ENCODE measurements at regions not wholly inside any gene's neighbourhood (a gene's known extent, or its start where the extent isn't known, plus 50 kb on each side); places are given as distances from the start of the nearest gene placed in this dataset.

GRCh38 chr3:40911928-40912327, 287.4 kb upstream of the CTNNB1 start:
- no peak for TF ChIP-seq CTCF (conservative IDR thresholded peaks at IDR 0.05)
- no peaks in the 10 kb centered on the region for H3K9me3 Mint-ChIP-seq
- no peak for DNase-seq (ENCODE audit: low read depth, low spot score)
- H3K4me3 Mint-ChIP-seq: no peak overlapping the region
- no peaks in the 10 kb centered on the region for H3K36me3 Mint-ChIP-seq (ENCODE audit: low read depth)
- H3K27me3 Mint-ChIP-seq (ENCODE audit: low read depth): no peaks in the 10 kb centered on the region
- peaks cover 5% of the 10 kb centered on the region for H3K4me1 Mint-ChIP-seq
- no peak overlapping the region for H3K27ac Mint-ChIP-seq (ENCODE audit: unreplicated experiment)

GRCh38 chr3:40912461-40912860, 286.8 kb upstream of the CTNNB1 start:
- no peak for TF ChIP-seq CTCF (conservative IDR thresholded peaks at IDR 0.05)
- Mint-ChIP-seq H3K27me3 (ENCODE audit: low read depth) (no peaks in the 10 kb centered on the region), H3K27ac (ENCODE audit: unreplicated experiment) (no peak overlapping the region), H3K4me3 (no peak overlapping the region), H3K9me3 (no peaks in the 10 kb centered on the region), H3K36me3 (ENCODE audit: low read depth) (no peaks in the 10 kb centered on the region), H3K4me1 (peaks cover 5% of the 10 kb centered on the region)
- DNase-seq (ENCODE audit: low read depth, low spot score): no peak

- DNase-seq (ENCODE audit: low read depth, low spot score): no peak
- H3K27ac Mint-ChIP-seq (ENCODE audit: unreplicated experiment): no peak overlapping the region
- H3K4me1 Mint-ChIP-seq: peaks cover 2% of the 10 kb centered on the region
- no peak overlapping the region for H3K4me3 Mint-ChIP-seq
- H3K9me3 Mint-ChIP-seq: no peaks in the 10 kb centered on the region
- no peak for TF ChIP-seq CTCF (conservative IDR thresholded peaks at IDR 0.05)
- H3K36me3 Mint-ChIP-seq (ENCODE audit: low read depth): no peaks in the 10 kb centered on the region
- H3K27me3 Mint-ChIP-seq (ENCODE audit: low read depth): no peaks in the 10 kb centered on the region
These were observed 286.1 kb upstream of the CTNNB1 start for GRCh38 chr3:40913192-40913591.

- Mint-ChIP-seq H3K36me3 (ENCODE audit: low read depth) (no peaks in the 10 kb centered on the region), H3K27me3 (ENCODE audit: low read depth) (no peaks in the 10 kb centered on the region), H3K4me3 (no peak overlapping the region), H3K27ac (ENCODE audit: unreplicated experiment) (no peak overlapping the region), H3K4me1 (no peaks in the 10 kb centered on the region), H3K9me3 (no peaks in the 10 kb centered on the region)
- DNase-seq (ENCODE audit: low read depth, low spot score): no peak
- no peak for TF ChIP-seq CTCF (conservative IDR thresholded peaks at IDR 0.05)
These were observed 285.7 kb upstream of the CTNNB1 start for GRCh38 chr3:40913641-40914040.

GRCh38 chr3:40914475-40914874, 284.8 kb upstream of the CTNNB1 start:
- Mint-ChIP-seq H3K4me1 (no peaks in the 10 kb centered on the region), H3K9me3 (no peaks in the 10 kb centered on the region), H3K4me3 (no peak overlapping the region)

More at GRCh38 chr3:40914475-40914874, 284.8 kb upstream of the CTNNB1 start:
- no peak for DNase-seq (ENCODE audit: low read depth, low spot score)
- Mint-ChIP-seq H3K27me3 (ENCODE audit: low read depth) (no peaks in the 10 kb centered on the region), H3K36me3 (ENCODE audit: low read depth) (no peaks in the 10 kb centered on the region), H3K27ac (ENCODE audit: unreplicated experiment) (no peak overlapping the region)
- no peak for TF ChIP-seq CTCF (conservative IDR thresholded peaks at IDR 0.05)

Data from neural crest cell (in vitro differentiated cells).